GM19324 (cell line): ENCODE measurements at regions not wholly inside any gene's neighbourhood (a gene's known extent, or its start where the extent isn't known, plus 50 kb on each side); places are given as distances from the start of the nearest gene placed in this dataset.

Experiments
- ATAC-seq: cut with Tn5 transposase; IDR thresholded peaks from one replicate; pipeline ENCODE4 v1.9.1; 2021; ENCODE audit warnings: mild to moderate bottlenecking, moderate library complexity; ENCODE audit not compliant: unreplicated experiment, low FRiP score

DNA sequence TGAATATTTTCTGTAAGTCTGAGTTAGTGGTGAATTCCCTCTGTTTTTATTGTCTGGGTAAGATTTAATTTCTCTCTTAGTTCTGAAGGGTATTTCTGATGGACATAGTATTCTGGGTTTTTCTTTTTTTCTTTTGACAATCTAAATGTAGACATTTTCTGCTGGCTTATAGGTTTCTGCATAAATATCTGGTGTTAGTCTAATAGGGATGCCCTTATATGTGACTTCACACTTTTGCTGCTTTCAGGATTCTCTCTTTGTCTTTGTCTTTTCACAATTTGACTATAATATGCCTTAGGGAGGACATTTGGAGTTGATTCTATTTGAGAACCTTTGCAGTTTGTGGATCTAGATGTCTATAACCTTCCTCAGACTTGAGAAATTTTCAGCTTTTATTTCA, 667.2 kb downstream of the EPHA7 start:
- ATAC-seq: no peak

DNA sequence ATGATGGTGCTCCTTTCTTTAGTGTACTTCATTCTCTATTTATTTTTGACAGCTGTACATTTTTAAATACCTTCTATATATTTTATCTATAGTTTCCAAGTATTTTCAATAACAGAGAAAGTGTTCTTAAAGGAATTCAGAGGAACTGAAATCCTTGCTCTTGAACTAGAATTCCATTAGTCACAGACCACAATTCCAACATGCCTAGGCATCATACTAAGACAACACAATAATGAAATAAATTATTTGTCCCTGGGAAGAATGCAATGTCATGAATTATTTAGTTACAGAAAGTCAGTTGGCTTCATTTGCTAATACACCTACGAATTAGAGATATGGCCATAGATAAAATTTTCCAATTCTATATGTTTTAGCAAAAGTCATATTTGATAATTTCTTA, 671.2 kb downstream of the EPHA7 start:
- ATAC-seq: no peak

DNA sequence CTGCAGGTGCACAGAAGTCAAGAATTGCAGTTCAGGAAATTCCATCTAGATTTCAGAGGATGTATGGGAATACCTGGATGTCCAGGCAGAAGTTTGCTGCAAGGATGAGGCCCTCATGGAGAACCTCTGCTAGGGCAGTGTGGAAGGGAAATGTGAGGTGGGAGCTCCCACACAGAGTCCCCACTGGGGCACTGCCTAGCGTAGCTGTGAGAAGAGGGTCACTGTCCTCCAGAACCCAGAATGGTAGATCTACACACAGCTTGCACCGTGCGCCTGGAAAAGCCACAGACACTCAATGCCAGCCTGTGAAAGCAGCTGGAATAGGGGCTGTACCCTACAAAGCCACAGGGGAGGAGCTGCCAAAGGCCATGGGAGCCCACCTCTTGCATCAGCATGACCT, 681.4 kb downstream of the EPHA7 start:
- no peak for ATAC-seq

DNA sequence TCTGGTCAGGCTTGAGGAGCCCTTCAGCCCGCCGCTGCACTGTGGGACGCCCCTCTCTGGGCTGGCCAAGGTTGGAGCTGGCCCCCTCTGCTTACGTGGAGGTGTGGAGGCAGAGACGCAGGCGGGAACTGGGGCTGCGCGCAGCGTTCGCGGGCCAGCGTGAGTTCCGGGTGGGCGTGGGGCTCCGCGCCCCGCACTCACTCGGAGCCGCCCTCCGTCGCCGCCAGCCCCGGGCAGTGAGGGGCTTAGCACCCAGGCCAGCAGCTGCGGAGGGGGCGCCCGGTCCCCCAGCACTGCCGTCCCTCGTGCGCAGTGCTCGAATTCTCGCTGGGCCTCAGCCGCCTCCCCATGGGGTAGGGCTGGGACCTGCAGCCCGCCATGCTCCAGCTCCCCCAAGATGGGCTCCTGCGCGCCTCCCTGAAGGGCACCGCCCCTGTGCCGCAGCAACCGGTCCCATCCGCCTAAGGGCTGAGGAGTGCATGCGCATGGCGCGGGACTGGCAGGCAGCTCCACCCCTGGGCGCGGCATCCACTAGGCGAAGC, 695.9 kb downstream of the EPHA7 start:
- no peak for ATAC-seq

DNA sequence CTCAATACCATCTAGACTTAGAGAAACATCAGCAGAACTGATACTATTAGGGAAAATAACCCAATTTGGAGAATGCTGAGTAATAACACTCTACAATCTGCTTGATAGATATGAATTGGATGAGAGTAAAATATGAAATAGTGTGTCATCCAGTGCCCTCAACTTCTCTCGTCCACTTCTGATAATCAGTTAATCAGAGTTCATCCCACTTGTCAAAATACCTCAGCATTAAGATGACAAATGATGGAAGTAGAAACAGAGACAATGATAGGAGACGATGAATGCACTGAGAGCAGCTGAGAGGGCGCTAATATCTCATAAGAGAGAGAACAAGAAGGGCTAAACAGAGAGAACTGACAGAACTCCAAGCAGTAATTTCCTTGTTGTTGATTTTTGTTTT, 699.6 kb downstream of the EPHA7 start:
- no peak for ATAC-seq

DNA sequence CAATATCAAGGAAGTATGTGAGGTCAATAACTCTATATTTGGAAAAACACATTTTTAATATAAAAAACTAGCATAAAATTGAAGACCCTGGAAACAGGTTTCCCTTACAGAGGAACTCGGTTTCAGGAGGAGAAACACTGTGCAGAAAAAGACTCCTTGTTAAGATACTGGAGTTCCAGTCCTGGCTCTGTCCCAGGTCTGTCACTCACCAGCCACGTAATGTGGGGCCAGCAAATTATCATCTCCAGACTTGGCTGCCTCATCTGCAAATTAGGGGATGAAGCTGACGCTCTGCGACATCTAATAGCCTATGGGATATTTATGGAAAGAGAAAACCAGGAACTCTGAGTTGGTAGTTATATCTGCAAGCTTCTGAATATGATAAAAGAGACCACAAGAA, 702.7 kb downstream of the EPHA7 start:
- no peak for ATAC-seq

DNA sequence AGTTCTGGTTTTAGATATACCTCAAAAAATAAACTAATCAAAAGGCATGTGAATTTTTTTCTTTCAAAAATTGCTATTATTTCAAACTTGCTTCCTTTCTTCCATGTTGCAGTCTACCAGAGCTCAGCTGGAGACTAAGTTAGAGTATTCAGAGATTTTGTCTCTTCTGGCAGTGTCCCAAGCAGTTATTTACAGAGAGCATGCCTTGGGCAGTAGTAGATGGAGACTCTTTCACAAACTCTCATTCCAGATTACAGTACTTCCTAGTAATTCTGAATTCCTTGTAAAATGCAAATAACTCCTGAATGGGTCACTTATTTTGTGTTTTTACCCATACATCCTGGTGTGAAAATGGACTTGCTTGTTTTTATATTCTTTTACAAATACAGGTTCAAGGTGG, 703.4 kb downstream of the EPHA7 start:
- ATAC-seq: no peak

DNA sequence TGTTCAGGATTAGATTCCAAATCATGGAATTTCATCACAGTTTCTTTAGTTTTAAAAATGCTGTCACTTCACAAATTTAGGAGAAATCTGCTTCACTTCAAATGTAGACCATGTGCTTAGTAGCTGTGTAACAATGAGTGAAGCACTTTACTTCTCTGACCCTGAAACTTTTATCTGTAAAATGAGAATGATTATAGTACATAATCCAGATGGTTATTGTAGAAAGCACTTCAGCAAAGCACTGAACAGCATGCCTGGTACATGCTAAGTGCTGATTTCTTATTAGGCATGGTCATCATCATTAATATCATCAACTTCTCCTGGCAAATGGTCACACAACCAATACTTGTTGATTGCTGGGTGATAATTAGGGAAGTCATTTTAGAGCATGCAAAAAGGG, 705.0 kb downstream of the EPHA7 start:
- no peak for ATAC-seq

DNA sequence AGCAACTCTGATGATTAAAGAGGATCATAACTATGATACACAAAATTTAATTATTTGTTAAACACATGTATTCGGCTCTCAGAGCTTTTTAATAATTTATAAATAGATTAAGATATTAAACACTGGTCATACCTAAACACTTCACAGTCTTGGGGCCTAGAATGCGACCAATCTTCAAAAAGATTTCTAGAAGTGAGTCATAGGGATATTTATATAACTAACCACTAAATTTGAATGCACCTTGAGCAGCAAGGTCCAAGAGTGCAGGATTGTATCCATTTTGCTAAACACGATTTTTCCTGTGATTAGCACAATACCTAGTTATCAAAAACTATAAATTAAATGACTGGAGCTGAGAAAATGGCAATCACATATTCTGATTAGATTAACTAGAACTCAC, 709.3 kb downstream of the EPHA7 start:
- ATAC-seq: no peak

DNA sequence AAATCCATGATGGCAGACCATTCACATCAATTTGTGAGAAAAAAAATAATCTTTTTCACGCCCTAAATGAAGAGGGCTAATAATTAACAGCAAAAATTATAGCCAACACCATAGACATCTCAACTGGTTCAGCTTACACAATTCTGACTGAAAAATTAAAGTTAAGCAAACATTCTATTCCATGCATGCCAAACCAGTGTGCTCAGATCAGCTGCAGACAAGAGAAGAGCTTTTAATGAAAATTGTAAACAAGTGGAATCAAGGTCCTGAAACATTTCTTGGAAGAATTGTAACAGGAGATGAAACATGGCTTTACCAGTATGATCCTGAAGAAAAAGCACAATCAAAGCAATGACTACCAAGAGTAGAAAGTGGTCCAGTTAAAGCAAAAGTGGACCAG, 710.4 kb downstream of the EPHA7 start:
- ATAC-seq: no peak

DNA sequence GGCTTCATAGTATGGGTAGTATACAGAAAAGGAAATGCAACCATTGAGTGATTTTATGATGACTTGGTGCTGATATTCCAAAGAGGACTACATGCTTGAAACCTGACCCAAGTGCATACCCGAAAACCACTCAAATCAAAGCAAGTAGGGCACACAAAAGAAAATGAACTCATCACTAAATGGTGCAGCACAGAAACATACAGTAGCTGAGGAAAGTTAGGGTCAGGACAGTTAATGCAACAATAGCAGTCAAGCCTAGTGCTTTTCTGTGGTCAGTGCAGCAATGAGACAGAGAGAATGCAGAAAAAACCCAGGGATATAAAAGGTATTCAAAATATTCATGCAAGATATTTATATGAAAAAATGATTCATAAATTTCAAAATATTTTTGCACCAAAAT, 711.1 kb downstream of the EPHA7 start:
- no peak for ATAC-seq

DNA sequence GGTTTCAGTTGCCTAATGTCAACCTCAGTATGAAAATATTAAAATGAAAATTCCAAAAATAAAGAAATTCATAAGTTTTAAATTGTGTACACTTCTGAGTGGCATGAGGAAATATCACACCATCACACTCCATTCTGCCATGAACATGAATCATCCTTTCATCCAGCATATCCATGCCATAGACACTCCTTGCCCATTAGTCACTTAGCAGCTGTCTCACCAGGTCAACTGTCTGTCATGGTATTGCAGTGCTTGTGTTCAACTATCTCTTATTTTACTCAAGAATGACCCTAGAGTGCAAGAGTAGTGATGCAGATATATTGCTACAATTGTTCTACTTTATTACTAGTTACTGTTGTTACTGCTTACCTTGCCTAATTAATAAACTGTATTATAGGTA, 712.4 kb downstream of the EPHA7 start:
- no peak for ATAC-seq

DNA sequence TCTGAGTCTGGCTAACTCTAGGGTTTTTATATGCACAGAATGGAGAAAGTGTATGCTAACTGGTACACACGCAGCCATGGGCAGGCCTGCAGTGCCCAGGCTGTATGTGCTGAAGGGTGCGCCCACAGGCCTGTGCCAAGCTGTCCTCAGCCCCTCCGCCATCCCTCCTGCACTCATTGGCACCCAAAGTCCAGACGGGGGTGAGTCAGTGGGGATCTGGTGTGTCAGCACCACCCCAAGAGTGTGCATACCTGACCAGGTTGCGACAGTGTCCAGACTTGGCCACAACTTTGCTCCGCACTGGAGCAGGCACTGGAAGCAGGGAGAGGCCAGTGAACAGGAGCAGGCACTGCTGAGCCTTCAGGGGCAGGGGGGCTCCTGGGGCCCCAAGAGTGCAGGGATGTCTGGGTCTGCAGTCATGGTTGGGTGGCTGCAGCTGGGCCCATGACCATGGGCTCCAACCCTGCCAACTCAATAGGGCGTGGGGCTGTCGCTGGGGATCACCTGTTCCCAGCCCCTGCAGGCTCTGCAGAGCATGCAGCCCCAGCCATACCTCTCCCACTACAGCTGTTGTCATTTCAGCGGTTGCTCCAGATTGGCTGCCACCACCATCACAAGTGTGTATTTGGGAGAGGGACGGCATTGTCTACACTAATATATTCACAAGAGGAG, 717.8 kb downstream of the EPHA7 start:
- no peak for ATAC-seq

DNA sequence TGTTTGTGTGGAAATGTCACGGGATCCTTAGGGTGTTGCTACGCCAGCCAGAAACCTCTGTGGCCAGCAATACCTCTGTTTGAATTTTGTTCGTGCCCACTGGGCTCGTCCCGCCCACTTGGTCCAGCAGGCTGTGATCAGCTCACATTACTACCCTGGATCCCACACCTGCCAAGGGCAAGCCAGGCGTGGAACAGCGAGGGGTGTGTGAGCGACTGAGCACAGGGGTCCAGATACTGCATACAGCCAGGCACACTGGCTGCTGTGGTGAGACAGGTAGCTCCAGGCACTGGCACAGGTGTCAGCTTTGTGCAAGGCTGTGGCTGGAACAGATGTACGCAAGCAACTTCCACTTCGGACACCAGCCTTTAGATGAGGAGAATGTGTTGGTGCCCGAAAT, 718.9 kb downstream of the EPHA7 start:
- no peak for ATAC-seq

DNA sequence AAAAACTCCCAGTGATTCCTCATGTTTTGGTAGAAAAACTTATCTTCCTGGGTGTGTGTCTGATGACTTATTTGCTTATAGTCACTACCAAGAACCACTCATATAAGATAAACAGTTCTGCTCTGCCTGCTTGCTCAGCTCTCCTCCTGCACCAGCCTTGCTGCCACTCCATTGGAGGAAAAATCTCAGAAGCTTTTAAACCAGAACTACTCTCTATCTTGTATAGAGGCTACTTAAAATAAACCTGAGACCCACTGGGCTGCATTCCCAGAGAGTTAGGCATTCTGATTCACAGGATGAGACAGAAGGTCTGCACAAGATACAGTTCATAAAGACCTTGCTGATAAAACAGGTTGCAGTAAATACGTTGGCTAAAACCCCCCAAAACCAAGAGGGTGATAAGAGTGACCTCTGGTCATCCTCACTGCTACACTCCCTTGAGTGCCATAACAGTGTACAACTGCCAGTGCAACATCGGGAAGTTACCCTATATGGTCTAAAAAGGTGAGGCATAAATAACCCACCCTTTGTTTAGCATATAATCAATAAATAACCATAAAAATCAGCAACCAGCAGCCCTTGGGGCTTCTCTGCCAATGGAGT, 728.3 kb downstream of the EPHA7 start:
- no peak for ATAC-seq

DNA sequence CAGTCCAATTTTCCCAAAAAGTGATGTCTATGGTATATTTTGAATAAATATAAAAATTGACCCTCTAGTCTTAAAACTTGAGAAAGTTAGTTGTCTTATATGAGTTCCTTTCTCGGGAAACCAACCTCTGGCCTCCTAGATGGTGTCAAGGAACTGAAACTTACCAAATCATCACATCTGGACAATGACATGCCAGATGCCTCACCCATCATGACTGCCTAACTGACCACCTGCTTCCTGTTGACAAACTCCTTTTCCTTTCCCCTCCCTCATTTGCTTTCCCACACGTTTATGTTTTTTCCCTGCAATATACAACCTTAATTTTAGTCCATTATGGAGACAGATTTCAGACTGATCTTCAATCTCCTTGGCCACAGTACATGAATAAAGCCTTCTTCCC, 731.0 kb downstream of the EPHA7 start:
- ATAC-seq: no peak

DNA sequence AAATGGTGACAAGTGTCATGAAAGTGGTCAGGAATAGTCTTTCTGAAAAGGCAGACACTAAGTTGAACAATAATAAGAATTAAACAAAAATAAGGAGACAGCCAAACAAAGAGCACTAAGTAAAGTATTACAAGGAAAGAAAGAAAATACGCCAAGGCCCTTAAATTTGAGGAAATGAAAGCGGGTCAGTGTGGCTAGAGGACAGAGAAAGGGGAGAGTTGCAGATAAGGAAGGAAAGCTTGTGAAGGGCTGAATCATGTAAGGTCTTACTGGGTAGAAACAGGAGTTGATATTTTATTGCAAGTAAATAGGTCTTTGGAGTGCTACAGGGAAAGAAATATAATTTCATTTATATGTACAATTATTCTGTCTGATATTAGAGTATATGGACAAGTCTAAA, 732.1 kb downstream of the EPHA7 start:
- ATAC-seq: no peak

DNA sequence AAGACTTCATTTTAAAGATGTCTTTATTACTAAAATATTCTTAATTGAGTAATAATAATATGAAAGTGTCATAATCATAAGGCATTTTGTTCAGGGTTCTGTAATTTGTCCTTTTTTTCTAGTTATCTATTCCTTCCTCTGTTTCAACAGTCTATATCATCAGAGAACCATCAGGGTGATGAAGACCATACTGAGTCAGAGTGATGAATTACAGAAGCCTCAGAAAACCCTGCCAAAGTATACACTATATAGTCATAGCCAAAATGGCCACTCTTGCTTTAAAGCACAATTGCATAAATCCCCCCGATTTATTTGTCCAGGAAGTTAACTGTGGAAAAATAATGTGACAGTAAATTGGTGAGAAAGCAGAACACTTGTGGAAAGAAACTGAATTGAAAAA, 735.0 kb downstream of the EPHA7 start:
- ATAC-seq: no peak

DNA sequence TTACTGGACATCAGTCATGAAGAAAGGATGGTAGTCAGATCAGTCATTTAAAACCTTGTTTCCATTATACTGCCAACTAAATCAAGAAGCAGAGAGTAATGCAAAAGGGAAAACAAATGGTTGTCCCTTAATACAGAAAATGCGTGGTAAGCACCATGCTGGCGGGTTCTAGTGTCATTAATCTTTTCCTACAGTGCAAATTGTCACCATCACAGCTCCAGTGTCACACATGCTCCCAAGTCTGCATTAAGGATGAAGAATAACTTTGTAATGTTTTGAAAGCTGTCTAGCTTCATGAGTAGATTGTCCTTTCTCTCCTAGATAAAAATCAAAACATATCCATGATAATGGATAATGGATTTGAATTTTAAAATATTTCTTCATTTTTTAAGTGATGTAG, 735.6 kb downstream of the EPHA7 start:
- ATAC-seq: no peak

DNA sequence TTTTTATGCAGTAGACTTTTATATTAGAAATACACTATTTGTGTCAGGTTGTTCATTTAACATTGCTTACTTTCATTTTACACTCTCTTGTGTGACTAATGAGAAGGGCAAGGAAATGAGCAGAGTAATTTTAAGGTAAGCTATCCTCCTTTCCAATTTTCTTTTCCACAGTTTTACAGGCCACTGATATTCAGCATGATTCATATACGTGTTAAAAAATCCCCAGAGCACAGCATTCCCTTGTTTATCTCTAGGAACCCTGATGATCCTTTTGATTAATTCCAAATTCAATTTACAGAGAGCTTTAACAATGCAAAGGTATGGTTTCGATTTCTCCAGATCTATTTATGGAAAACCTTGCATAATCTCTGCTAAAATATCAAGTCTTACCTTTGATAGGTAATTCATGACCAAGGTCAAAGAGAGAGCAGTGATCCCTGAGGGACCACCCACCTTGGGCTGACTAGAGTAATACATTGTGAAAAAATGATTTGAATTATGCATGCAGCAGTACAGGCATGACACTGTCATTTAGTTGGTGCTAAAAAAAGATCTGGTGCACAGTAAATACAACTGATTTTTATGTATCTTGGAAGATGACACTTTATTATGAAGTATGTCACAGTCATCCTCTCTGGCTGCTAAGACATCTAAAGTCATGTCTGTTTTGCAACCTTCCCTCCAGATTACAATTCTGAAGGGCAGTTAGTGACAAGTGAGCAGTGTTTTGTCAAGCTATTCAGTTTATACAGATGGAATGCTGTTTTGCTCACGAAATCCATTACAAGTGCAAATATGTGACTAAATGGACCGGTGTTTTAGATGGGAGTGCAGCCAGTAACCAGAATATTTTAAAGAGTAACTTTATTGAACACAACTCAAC, 736.6 kb downstream of the EPHA7 start:
- ATAC-seq: no peak

DNA sequence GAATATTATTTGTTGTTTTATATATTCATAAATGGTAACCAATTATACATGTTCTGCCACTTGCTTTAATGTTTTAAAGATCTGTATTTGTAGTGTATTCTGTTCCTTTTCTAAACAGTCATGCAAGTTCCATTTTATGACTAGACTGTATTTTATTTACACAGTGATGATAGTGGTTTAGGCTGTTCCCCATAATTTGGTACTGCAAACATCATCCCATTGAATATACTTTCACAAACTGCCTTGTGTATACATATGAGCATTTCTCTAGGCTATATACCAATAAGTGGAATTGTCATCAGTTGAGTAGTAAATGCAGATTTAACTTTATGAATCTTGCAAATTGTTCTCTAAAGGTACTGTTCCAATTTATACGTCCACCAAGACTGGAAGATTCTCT, 738.0 kb downstream of the EPHA7 start:
- ATAC-seq: no peak
